Endothelial cell of umbilical vein (primary cell): ENCODE measurements at regions not wholly inside any gene's neighbourhood (a gene's known extent, or its start where the extent isn't known, plus 50 kb on each side); places are given as distances from the start of the nearest gene placed in this dataset.

ENCODE experiments used
- BruUV-seq: library from RNA; stranded (reverse); fragments of 400-500 nt; replicated peaks from 2 replicates; lab custom pipeline; 2021; lab: Mats Ljungman, UMichigan
- CTCF ChIA-PET: fragments of 300-600, 350-600 bp; sonication (Branson Sonifier 250); formaldehyde crosslinking; loops from one replicate; lab custom pipeline; 2021; ENCODE audit warnings: antibody characterized with exemption, inconsistent platforms; lab: Charles Lee
- POLR2A ChIA-PET: fragments of 300-600, 350-600 bp; sonication (Branson Sonifier 250); formaldehyde crosslinking; loops from one replicate; lab custom pipeline; 2021; ENCODE audit warnings: antibody characterized with exemption, inconsistent platforms; lab: Charles Lee
- DNase-seq: peaks from one replicate; pipeline ENCODE4 v3.0.0-alpha.2; 2011; ENCODE audit warnings: low read depth, low spot score
- FAIRE-seq: peaks from 2 replicates; lab custom pipeline; 2011; peaks lifted over from hg19 to GRCh38; lab: Jason Lieb, UNC
- H2AFZ ChIP-seq: 2 replicates; pipeline ENCODE4 v1.6.0; 2012; ENCODE audit warnings: low read depth, low read length, control low read depth, inconsistent platforms
- H3K27ac ChIP-seq: 2 replicates; pipeline ENCODE4 v1.5.1; 2011; ENCODE audit warnings: low read depth, mild to moderate bottlenecking, control low read depth, low read length, moderate library complexity; ENCODE audit not compliant: insufficient read depth
- H3K27me3 ChIP-seq, 2 experiments: 2 replicates each; pipeline versions ENCODE4 v1.6.0 to v1.6.1; 2011; ENCODE audit warnings: low read length in 2 of 2, mixed read lengths in 1 of 2; ENCODE audit not compliant: control insufficient read depth in 2 of 2, insufficient read depth in 2 of 2
- H3K36me3 ChIP-seq, 2 experiments: 2 replicates in 1 of 2; 3 replicates in 1 of 2; pipeline ENCODE4 v1.5.1; 2011; ENCODE audit warnings: low read length in 2 of 2, mild to moderate bottlenecking in 1 of 2, moderate library complexity in 1 of 2; ENCODE audit not compliant: control insufficient read depth in 2 of 2, insufficient read depth in 2 of 2; ENCODE audit errors: extremely low read depth in 1 of 2
- H3K4me1 ChIP-seq: 3 replicates; pipeline ENCODE4 v1.5.1; 2011; ENCODE audit warnings: mild to moderate bottlenecking, low read length; ENCODE audit not compliant: control insufficient read depth, insufficient read depth; ENCODE audit errors: extremely low read depth
- H3K4me2 ChIP-seq: 2 replicates; pipeline ENCODE4 v1.6.1; 2011; ENCODE audit warnings: low read length, control low read depth, mixed read lengths; ENCODE audit not compliant: insufficient read depth
- H3K4me3 ChIP-seq, 3 experiments: fragments of 200-600 bp in 1 of 3; sonication (generic), shearing (Covaris generic) in 1 of 3; replicated peaks in 1 of 3; 2 replicates each; pipeline ENCODE4 v1.5.1; 2011 to 2016; ENCODE audit warnings: control low read depth in 3 of 3, low read length in 3 of 3, mild to moderate bottlenecking in 2 of 3, inconsistent platforms in 1 of 3, low read depth in 1 of 3, moderate library complexity in 1 of 3; ENCODE audit not compliant: insufficient read depth in 1 of 3
- H3K79me2 ChIP-seq: 2 replicates; pipeline ENCODE4 v1.6.0; 2012; ENCODE audit warnings: low read length, inconsistent platforms; ENCODE audit not compliant: control insufficient read depth, insufficient read depth
- H3K9ac ChIP-seq: replicated peaks from 2 replicates; pipeline ENCODE3; 2011; ENCODE audit warnings: low read length, control low read depth; ENCODE audit not compliant: insufficient read depth; ENCODE audit errors: extremely low read depth
- H3K9me1 ChIP-seq: replicated peaks from 3 replicates; pipeline ENCODE4 v1.6.0; 2011; ENCODE audit warnings: mild to moderate bottlenecking, low read length; ENCODE audit not compliant: control insufficient read depth, insufficient read depth; ENCODE audit errors: extremely low read depth
- H3K9me3 ChIP-seq: replicated peaks from 2 replicates; pipeline ENCODE4 v1.5.1; 2012; ENCODE audit warnings: low read length, inconsistent platforms; ENCODE audit not compliant: control insufficient read depth, insufficient read depth
- H4K20me1 ChIP-seq: replicated peaks from 2 replicates; pipeline ENCODE3; 2011; ENCODE audit warnings: mild to moderate bottlenecking, low read length; ENCODE audit not compliant: control insufficient read depth, insufficient read depth; ENCODE audit errors: extremely low read depth
- JUN ChIP-seq: IDR thresholded peaks from 2 replicates; pipeline ENCODE4 v1.6.1; 2011; ENCODE audit warnings: borderline replicate concordance, low read depth; ENCODE audit not compliant: insufficient read length, insufficient read depth
- dilution Hi-C: fragments of 300-500 bp; cut with MboI; formaldehyde crosslinking; loops from one replicate; pipeline ENCODE4 v1.15.0; 2019; ENCODE audit warnings: low sequenced_read_pairs; ENCODE audit not compliant: extremely low pct_ligation_motif_present
- intact Hi-C: fragments of 100-400 bp; cut with micrococcal nuclease; formaldehyde crosslinking; loops from one replicate; pipeline ENCODE4 v1.10.0; 2022
- TF ChIP-seq, protein P1 (sequence below), 2 donors: IDR thresholded peaks; 1 replicate in 1 of 2; 2 replicates in 1 of 2; pipeline ENCODE4 v1.5.1; 2011; ENCODE audit warnings: low read length in 2 of 2, mild to moderate bottlenecking in 2 of 2, moderate library complexity in 2 of 2, control low read depth in 1 of 2, inconsistent platforms in 1 of 2, low read depth in 1 of 2; ENCODE audit not compliant: insufficient read depth in 1 of 2; ENCODE audit errors: extremely low read depth in 1 of 2
- TF ChIP-seq, protein P2 (sequence below): IDR thresholded peaks from 2 replicates; pipeline ENCODE4 v1.6.1; 2011; ENCODE audit not compliant: insufficient read depth, insufficient read length

DNA sequence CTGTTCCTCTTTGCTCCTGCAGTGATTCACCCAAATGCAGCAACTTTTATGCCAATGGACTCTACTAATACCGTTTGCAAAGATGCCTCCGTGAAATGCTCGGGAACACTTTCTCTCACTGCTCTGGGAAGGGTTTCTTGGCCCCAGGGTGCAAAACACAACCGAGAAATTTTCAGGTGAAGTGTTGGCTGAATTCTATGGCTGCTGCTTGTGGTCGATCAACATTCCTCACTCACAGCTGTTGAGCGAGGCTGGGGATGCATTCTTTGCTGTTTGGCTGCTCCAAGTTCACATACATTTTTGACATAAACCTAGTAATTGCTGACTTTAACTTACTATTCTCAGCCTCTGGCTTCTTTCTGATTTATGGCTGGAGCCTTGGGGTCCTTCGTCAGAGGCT, 342.0 kb upstream of the CHD6 start:
- H4K20me1 ChIP-seq = no peaks in the 10 kb centered on the region
- dilution Hi-C loops = no loop called here
- intact Hi-C loops = no loop called here
- H3K27me3 ChIP-seq = no peaks in the 10 kb centered on the region
- H3K4me1 ChIP-seq = no peaks in the 10 kb centered on the region
- H3K79me2 ChIP-seq = no peaks in the 10 kb centered on the region
- DNase-seq (no peak), FAIRE-seq (no peak)
- H3K9me3 ChIP-seq = no peaks in the 10 kb centered on the region
- no peaks in the 10 kb centered on the region for H3K9me1 ChIP-seq
- no peaks in the 10 kb centered on the region for H3K36me3 ChIP-seq
- no peak overlapping the region for H3K27ac ChIP-seq
- no peak overlapping the region for H3K9ac ChIP-seq
- H3K4me3 ChIP-seq = no peak overlapping the region
- H3K4me2 ChIP-seq = no peak overlapping the region
- no peak overlapping the region for H2AFZ ChIP-seq
- BruUV-seq = no TSS peak
- ChIA-PET CTCF (interaction anchor here (2.7 kb wide), 1 partner anchor 58 kb away, joined by 7 read pairs; no protein-coding TSS in a partner anchor), POLR2A (no interaction called here)
- TF ChIP-seq, protein P1, sequence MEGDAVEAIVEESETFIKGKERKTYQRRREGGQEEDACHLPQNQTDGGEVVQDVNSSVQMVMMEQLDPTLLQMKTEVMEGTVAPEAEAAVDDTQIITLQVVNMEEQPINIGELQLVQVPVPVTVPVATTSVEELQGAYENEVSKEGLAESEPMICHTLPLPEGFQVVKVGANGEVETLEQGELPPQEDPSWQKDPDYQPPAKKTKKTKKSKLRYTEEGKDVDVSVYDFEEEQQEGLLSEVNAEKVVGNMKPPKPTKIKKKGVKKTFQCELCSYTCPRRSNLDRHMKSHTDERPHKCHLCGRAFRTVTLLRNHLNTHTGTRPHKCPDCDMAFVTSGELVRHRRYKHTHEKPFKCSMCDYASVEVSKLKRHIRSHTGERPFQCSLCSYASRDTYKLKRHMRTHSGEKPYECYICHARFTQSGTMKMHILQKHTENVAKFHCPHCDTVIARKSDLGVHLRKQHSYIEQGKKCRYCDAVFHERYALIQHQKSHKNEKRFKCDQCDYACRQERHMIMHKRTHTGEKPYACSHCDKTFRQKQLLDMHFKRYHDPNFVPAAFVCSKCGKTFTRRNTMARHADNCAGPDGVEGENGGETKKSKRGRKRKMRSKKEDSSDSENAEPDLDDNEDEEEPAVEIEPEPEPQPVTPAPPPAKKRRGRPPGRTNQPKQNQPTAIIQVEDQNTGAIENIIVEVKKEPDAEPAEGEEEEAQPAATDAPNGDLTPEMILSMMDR (IDR thresholded peaks at IDR 0.05; ENCODE audit: extremely low read depth in 1 of 2, insufficient read depth in 1 of 2, low read depth in 1 of 2, low read length in 2 of 2) = no peak

DNA sequence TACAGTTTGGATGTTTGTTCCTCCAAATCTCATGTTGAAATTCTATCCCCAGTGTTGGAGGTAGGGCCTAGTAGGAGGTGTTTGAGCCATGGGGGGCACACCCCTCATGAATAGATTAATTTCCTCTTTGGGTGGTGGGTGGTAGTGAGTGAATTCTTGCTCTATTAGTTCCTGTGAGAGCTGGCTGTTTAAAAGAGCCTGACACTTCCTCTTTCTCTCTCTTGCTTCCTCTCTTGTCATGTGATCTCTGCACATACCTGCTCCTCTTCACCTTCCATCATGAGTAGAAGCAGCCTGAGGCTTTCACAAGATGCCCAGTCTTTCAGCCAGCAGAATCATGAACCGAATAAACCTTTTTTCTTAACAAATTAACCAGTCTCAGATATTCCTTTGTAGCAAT, 340.2 kb upstream of the CHD6 start:
- dilution Hi-C loops (no loop called here), intact Hi-C loops (loop anchor here (10.0 kb wide), 1 partner anchor 224 kb away; no protein-coding TSS in a partner anchor)
- Histone ChIP-seq H3K4me3 (no peak overlapping the region), H3K9me1 (no peaks in the 10 kb centered on the region), H3K9me3 (no peaks in the 10 kb centered on the region), H3K4me2 (no peak overlapping the region), H3K4me1 (no peaks in the 10 kb centered on the region), H3K36me3 (no peaks in the 10 kb centered on the region), H3K27ac (no peak overlapping the region), H3K27me3 (no peaks in the 10 kb centered on the region), H4K20me1 (no peaks in the 10 kb centered on the region), H3K79me2 (no peaks in the 10 kb centered on the region), H3K9ac (no peak overlapping the region), H2AFZ (no peak overlapping the region)
- DNase-seq (no peak), FAIRE-seq (no peak)
- TF ChIP-seq JUN = no peak
- TF ChIP-seq, protein P2, sequence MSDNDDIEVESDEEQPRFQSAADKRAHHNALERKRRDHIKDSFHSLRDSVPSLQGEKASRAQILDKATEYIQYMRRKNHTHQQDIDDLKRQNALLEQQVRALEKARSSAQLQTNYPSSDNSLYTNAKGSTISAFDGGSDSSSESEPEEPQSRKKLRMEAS = no peak
- ChIA-PET POLR2A (no interaction called here), CTCF (interaction anchor here (1.2 to 3.2 kb wide), 3 partner anchors 10 to 220 kb away, joined by 3 to 56 read pairs (median 4); no protein-coding TSS in a partner anchor)
- no TSS peak for BruUV-seq
